NCI-H226 (cell line): ENCODE measurements at regions not wholly inside any gene's neighbourhood (a gene's known extent, or its start where the extent isn't known, plus 50 kb on each side); places are given as distances from the start of the nearest gene placed in this dataset.
"Not testable (repeated sequence)": the region's sequence is repeated elsewhere in the genome, so short reads cannot be mapped to it uniquely, and the experiment has no call there.

Source experiments
- DNase-seq: peaks from one replicate; pipeline ENCODE4 v3.0.0-alpha.2; 2015

DNA sequence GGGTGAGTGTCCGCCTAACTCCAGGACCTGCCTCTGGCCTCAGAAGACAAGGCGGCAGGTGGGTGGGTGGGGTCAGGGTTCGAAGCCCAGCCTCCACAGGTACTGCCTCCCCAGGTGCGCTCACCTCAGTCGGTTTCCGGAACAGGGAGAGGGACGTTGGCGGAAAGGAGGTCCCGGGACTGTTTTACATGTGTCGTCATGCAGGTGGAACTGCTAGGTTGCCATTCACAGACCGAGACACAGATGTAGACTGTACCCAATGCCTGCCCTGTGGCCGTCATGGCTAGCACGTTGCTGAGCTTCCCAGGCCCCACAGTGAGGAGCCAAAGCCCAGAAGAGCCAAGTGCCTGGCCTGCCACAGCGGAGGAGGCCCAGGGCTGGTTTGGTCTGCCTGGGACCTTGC is 284.0 kb upstream of the HS6ST1 start:
- DNase-seq, result no peak

DNA sequence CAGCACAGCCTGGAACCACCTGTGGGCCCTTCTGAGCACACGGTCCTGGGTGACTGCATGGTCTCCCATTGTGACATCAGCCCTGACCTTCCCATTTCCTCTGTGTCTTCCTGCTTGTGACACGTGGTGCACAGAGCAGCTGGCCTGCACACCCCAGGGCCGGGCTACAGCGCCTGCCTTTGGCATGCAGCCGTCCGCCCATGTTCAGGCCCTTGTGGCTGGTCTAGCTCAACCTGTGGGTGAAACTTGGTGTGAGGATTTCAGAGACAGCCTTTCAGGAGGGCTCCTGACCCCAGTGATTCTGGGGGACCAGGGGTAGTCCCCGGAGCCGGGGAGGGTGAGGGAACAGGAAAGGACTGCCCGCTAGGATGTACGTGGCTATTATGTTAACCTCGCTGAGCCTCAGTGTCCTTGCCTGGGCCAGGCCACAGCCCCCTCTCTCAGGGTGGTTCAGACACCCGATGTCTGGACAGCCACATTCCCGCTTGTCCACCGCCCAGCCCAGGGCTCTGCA is 284.8 kb upstream of the HS6ST1 start:
- DNase-seq, result no peak

DNA sequence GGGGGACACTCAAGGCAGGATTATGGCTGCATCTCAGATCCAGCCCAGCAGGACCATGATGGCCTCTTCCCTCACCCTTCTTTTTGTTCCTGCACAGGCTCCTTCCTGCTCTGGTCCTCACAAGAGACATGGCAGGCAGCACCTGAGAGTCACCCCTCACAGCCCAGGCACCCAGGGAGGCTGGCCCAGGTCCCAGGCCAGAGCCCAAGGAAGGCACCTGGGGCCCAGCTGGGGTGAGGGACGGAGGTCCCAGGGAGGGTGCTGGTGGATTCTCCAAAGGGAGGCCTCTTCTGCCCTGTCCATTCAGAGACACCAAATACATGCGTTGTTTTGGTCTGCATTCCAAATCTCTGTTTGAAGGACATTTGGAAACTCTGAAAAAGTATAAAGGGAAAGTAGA is 285.4 kb upstream of the HS6ST1 start:
- no peak for DNase-seq

DNA sequence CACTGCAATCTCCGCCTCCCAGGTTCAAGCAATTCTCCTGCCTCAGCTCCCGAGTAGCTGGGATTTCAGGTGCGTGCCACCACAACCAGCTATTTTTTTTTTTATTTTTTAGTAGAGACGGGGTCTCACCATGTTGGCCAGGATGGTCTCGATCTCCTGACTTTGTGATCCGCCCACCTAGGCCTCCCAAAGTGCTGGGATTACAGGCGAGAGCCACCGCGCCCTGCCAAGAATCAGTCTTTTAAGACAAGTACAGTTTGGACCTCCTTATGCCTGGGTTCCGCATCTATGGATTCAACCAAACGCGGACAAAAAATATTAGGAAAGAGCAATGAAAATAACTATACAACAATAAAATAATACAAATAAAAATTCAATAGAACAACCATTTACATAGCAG is 285.9 kb upstream of the HS6ST1 start:
- not testable (repeated sequence) for DNase-seq

DNA sequence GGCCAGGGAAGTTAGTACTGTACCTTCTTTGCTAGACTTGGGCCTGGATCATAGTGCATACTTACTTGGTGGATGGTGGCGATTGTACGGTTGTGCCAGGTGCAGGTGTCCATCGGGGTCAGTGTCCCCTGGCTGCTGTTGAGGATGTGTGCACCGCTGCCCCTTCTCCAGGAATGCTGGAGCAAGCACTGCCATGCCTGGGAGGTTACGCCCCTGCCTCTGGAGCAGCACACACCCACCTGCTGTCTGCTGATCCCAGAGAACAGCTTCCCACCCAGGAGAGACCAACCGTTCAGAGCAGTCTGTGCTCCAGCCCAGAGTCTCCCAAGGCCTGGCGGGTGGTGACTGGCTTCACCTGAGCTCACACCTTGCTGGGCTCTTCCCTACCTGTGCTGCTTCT is 286.8 kb upstream of the HS6ST1 start:
- no peak for DNase-seq

DNA sequence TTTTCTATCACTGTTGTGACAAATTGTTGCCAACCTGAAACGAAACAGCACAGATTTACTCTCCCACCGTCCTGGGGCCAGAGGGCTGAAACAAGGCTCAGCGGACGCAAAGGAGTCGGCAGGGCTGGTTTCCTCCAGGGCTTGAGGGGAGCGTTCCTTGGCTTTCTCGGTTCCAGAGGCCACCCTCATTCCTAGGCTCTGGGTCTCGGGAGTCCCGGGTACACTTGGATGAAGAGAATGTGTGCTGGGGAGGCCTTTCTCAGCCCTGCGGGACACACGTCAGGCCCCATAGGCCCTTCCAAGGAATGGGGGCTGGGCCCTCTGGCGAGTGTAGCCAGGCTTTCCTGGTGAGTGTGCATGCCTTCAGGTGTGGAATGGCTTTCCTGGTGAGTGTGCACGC is 287.3 kb upstream of the HS6ST1 start:
- DNase-seq, result no peak

DNA sequence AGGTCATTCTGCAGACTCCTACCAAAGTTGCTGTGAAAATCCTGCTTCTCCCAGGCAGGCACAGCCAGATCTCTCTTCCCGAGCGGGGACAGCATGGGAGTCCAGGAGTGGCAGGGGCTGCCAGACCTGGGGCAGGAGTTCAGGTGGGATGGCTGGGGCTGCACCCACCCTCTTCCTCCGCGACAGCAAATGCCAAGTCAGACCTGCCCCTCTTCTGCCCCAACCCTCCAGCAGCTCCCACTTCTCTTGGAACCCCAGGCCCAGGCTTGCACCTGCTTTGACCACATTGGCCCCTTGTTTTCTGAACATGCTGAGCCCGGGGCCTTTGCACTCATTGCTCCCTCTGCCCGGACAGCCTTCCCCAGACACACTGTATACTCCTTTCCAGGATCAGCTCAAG is 288.2 kb upstream of the HS6ST1 start:
- DNase-seq, result no peak

DNA sequence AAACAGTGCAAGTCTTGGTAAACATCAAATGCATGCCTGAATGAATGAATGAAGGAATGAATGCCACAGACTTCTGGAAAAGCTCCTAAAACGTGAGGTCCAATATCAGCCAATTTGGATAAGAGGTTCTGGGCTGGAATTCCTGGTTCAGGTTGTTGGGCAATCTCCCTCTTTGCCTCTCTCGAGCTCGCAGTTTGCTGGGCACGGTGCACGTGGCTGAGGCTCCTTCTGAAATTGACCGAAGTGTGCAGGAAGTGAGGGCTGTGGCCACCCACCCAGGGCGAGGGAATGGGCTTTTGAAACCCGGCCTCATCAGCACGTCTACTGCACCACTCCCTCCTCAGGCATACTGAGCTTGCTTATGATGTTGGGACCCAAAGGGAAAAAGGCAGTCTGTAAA is 288.8 kb upstream of the HS6ST1 start:
- no peak for DNase-seq

DNA sequence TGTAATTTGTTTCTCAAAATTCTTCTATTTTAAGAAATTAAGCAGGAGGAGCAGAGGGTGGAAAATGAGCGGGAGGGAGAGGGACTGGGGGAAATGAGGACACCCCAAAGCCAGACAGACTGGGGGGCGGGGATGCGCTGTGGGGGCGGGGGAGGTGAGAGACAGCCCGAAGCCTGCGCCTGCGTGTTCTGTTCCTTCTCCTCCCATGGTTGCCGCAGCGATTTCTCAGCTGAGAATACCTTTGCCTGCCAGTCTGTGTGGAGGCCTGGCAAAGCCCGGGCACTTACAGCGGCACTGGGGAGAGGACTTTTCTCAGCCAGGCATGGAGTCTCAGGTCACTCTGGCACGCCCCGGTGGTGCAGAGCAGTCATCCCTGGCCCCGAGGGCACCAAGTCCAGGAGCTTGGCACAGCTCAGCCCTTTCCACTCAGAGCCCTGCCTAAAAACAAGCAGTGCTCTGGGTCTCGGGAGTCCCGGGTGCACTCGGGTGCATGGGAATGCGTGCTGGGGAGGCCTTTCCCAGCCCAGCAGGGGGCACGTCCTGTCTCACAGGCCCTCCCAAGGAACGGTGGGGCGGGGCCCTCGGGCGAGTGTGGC is 289.3 kb upstream of the HS6ST1 start:
- no peak for DNase-seq

DNA sequence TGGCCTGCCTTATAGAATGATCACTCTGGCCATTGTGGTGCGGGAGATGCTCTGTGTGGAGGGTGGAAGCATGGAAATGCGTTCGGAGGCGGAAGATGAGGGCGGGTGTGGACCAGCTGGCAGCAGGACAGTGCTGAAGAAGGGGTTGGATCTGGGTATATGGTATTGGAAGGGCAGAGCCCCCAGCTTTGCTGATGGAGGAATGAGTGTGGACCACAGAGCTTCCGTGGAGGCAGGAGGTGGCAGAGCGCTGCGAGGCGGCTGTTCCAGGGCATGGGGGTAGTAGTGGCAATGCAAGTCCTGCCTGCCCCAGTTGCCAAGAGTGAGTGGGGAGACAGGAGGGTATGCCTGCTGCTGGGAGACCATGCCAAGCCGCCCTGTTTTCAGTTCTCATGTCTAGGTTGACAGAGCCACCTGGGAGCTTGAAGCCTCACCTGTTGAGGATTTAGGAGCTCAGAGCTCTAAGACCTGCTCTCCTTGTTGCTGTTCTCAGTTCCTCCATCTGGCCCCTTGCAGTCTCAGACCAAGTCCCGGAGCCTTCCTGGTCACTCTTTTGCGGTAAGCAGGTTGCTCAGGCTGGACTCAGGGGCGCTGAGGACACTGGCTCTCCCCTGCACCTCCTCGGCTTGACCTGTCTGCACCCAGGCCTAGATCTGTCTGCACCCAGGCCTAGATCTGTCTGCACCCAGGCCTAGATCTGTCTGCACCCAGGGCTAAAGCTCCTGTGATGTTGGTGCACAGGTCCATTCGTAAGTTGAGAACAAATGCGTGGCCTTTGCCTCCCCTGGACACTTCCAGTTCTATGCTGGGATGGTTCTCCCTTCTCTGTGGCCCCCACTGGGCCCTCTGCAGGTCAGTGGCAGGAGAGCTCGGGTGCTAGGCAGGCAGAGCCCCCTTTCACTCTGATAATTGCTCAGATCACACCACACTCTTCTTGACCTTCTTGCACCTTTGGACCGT is 290.5 kb upstream of the HS6ST1 start:
- DNase-seq, result no peak

DNA sequence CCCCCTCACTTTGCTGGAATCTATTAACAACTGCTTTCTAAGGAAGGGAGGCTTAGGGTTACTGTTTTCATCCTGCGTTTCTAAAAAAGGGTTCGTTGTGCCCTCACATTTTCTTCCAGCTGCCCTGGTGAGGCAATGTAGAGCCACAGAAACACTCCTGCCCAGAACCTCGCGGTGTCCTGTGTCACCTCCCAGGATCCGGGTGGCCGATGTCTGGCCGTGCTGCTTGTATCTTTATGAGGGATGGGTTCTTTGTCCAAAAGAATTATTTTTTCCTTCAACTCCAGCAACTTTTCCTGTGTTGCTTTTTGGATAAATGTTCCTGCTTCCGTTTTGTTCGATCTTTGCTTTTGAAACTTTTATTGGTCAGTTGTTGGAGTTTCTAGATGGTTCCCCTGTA is 291.8 kb upstream of the HS6ST1 start:
- no peak for DNase-seq

DNA sequence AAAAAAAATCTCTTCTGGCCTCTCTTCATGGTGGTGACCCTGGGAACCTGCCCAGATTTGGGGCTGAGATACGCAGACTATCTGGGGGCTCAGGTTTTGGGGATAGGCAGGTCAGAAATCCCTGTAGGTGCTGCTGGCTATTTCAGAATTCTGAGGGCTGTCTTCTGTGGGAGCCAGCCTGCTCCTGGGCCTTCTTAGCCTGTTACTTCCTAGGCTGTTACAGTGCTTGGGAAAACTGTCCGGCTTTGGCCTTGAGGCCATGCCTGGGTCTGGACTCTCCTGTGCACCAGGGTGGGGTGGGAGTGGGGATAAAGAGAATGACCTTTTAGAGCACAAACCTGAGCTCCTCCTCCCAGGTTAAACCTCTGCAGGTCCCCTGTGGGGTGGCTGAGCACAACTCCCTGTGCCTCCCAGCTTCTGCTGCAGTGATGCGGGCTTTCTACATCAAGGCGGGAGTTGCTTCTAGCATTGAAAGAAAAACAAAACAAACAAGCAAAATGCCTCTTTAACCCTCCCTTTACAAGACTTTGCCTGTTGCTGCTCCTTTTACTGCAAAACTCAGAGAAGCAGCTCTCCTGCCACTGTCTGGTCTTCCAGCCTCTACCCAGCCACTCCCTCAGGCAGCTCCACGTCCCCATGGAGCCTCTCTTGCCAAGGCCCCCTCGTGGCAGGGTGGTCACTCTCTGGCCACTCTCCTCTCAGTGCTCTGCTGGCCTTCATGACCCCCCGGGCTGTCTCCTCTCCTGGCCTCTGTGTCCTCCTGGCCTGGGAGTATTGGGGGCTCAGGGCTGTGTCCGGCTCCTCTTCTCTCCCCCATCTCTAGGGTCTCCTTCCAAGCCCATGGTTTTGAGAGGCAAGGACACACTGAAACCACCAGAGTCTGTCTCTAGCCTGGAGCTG is 293.0 kb upstream of the HS6ST1 start:
- no peak for DNase-seq

DNA sequence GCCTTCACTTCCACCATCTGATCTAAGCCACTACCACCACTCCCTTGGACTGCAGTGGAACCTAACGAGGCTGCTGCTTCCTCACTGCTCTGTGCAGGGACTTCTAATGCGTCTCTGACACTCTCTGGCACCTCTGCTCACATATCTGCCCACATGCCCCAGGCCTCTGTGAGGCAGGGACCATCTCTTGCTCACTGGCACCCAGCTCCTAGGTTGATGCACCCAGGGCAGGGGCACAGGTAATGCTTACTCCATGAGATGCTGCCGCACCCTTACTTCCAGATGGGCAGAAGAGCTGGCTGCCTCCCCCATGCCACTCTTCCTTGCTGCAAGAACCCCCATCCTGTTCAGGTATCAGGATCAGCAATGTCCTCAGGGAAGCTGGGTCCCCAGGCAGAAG is 294.0 kb upstream of the HS6ST1 start:
- no peak for DNase-seq

DNA sequence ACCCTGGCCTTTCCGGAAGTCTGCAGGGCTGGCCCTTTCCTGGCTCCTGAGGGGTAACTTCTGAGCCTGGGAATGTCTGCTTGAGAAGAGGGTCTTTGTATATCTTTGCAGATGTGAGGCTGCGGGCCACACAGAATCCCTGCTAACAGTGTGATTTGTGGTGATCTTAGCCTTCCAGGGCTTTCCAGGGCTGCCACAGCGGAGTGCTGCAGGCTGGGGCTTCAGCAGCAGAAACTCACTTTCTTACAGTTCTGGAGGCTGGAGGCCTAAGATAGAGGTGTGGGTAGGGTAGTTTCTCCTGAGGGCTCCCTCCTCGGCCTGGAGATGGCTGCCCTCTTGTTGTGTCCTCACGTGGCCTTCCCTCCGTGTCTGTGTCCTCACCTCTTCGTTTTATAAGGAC is 294.7 kb upstream of the HS6ST1 start:
- DNase-seq, result no peak

DNA sequence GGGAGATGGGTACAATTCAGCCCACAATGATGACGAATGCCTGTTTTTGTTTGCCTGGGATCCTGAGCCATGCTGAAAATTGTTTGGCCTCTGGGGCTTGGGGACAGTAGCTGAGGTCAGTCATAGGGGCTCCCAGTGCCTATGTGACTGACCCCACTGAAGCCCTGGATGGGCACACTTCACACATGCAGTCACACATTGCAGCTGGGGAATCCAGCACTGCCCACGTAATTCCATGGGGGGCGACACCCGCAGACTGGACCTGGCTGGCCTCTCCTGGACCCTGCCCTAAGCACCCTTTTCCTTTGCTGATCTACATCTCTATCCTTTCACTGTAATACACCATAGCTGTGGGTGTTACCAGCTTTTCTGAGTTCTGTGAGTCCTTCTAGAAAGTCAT is 295.2 kb upstream of the HS6ST1 start:
- no peak for DNase-seq

DNA sequence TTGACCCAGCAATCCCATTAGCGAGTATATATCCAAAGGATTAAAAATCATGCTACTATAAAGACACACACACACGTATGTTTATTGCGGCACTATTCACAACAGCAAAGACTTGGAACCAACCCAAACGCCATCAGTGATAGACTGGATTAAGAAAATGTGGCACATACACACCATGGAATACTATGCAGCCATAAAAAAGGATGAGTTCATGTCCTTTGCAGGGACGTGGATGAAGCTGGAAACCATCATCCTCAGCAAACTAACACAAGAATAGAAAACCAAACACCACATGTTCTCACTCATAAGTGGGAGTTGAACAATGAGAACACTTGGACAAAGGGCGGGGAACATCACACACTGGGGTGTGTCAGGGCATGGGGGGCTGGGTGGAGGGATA is 296.2 kb upstream of the HS6ST1 start:
- not testable (repeated sequence) for DNase-seq

DNA sequence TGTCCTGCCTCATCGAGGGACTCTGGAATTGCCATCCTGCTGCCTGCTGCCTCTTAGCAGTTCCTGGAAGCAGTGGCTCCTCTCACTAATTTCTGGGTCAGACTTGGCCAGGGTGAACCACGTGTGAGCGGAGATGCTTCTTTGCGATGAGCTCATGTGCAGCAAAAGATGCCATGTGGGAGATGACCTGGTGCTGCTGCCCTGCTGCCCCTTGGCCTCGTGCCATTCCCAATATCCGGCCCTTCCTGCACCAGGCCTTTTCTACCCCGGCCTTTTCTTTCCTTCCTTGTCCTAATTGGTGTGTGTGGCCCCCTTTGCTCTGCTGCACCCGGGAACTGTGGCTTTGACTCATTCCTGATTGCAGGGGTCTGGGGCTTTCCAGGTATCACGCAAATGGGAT is 296.9 kb upstream of the HS6ST1 start:
- no peak for DNase-seq

DNA sequence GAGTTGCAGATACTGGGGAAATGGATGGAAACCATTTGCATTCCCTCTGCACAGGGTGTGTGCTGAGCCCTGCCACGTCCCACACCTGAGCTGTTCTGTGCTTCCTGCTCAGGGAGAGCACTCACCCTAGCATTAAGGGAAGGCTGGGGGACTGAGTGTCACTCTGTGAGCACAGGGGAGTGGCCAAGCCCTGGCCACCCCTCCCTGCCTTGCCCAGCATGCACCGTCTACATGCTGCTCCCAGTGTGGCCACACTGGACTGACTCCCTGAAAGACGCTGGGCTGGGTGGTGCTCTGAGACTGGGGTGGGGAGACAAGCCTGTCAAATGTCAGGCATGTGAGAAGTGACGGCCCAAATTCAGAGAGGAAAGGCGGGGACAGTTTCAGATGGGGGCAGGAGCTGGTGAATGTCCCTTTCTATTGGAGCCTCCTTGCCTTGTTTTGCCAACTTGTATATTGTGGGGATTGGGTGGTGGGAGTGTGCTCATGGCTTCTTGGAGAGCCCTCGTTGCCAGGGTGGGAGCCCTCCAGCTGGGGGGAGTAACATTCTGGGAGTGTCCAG is 298.4 kb upstream of the HS6ST1 start:
- DNase-seq, result no peak

DNA sequence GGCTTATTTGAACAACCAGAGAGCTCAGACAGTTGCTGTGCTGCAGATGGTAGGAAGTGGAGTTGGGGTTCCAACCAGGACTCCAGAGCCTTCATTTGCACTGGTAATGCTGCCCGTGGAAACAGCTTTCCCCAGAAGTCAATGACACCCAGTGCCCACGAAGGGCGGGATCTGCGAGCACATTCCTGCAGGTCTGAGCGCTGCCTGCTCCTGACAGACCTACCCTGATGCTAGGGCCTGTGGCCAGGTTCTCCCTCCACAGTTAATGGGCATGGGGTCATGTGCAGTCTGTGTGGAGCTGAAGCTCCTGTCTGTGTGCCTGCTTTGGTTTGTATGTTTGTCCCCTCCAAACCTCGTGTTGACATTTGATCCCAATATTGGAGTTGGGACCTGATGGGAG is 299.0 kb upstream of the HS6ST1 start:
- no peak for DNase-seq

DNA sequence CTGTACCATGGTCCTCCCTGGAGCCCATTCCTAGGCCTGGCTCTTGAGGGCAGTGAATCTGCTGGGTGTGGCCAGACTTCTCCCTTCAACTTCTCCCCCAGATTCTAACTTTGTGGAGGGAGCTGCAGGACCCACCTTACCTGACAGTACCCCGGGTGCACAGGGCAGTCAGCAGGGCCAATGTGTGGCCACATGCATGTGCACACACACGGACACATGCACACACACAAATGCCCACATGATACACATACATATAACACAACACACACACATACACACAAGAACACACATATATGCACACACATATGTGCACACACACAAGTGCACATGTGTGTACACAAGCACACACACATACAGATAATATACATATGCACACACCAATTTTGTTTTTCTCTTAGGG is 300.0 kb upstream of the HS6ST1 start:
- no peak for DNase-seq

DNA sequence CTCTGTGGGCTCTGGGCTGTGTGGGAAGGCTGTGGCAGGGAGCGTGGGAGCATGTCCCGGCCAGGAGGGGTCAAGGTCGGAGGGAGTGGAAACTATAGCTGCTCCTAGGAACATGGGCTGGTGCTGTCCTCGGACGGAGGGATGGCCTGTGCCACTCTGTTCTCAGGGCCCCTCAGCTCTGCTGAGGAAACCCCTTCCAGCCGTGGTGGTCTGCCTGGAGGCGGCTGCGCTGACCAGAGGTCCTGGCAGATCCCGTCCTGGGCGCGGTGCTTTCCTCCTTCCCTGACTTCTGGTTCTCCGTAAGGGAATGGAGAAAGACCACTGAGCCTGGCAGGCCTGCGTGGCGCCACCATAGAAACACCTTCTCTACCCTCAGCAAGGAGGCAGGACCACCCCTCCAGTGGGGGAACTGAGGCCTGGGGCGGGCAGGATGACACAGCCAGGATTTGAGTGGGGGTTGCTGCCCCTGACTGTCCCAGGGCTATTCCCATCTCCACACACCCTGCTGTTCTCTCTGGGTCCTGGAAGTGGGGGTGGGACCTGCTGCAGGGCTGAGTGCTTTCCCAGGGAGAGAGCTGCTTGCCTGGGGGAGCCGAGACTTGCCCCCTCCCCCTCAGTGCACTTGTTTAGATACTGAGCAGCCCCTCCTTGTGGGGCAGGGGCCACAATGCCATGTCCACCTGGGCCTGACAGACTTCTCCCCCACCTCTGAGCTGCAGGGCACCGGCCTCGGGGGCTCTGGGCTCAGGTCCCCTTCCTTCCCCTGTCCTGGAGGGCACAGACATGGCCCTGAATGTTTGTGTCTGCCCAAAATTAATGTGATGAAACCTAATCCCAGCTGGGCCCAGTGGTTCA is 301.0 kb upstream of the HS6ST1 start:
- no peak for DNase-seq

DNA sequence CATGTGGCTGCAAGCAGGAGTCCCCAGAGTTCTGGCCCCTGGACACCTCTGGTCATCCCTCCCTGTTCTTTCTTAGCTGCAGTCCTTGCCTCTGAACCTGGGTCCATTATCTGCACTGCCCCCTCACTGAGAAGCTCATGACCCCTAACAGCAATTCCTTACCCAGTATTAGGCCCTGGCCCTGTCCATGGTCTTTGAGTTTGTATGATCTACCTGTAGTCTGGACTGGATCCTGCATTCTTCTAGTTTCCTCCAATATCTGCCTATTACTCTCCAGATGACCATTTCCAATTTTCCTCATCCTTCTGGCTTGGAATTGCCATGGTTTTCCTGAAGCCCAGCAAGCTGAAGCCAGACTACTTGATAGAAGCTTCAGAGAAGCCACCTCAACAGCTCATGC is 302.4 kb upstream of the HS6ST1 start:
- no peak for DNase-seq
